VCaP (cell line): ENCODE measurements at regions not wholly inside any gene's neighbourhood (a gene's known extent, or its start where the extent isn't known, plus 50 kb on each side); places are given as distances from the start of the nearest gene placed in this dataset.

ENCODE experiments used
- H3K27ac ChIP-seq: fragments of 450-650 bp; 2 replicates; pipeline ENCODE4 v1.5.1; 2017
- CTCF ChIP-seq: fragments of 450-650 bp; conservative IDR thresholded peaks from 2 replicates; pipeline ENCODE4 v1.5.1; 2017; ENCODE audit warnings: mild to moderate bottlenecking, moderate library complexity

DNA sequence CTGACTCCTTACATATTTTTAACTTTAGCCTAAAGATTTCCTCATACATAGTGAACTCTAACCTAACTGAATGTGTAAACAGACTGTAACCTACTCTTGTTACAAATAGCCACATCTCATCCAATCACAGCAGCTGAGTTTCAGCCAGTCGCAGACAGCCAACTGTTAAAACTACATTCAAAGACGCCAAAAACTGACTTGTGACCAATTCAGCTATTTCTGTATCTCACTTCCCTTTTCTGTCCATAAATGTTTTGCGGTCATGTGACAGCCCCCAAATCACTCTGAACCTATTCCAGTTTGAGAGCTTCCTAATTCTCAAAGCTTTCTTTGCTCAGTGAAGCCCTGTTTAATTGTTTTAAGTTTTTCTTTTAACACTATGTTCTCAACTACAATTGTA, 2731.9 kb downstream of the ARAP2 start:
- TF ChIP-seq CTCF, result no peak
- no peak overlapping the region for H3K27ac ChIP-seq

DNA sequence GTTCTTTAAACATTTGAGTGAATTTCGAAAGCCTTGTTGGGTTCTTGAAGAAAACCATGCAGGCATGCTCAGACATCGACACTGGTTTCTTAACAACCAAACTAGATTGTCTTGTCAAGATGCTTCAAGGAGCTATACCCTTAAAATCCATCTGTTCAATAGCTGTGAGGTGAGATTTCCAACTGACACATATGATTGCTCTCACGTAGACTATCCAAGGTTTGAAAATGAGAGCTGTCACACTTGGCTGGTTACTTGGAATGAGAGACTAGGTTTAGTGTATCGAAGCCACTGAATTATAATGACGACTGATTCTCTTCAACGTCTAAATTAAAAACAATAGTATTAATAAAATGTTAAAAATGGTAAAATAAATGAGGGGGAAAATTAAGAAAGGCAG, 2725.5 kb downstream of the ARAP2 start:
- no peak for TF ChIP-seq CTCF
- H3K27ac ChIP-seq, result no peak overlapping the region

GRCh38 chr4:33532821-33533220, 2711.5 kb downstream of the ARAP2 start:
- no peak for TF ChIP-seq CTCF
- no peak overlapping the region for H3K27ac ChIP-seq

- H3K27ac ChIP-seq, result no peak overlapping the region
- no peak for TF ChIP-seq CTCF
Measured at GRCh38 chr4:33536898-33537297, 2707.4 kb downstream of the ARAP2 start.

DNA sequence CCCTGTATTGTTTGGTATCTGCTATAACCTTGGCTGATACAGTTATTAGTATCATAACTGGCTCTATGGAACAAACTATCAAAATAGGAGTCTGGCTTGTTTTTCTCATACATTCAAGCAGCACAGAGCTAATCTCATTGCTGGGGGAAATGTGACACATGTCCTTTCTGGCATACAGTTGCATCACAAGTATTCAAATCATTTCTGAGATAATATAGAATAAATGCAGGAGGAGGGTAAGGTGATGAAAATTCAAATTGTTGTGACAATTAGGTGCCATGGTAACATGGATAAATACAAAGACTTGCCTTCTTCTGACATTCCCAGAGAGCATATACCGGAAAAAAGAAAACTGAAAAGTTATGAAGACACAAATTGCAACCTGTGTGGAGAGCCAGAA, 2706.8 kb downstream of the ARAP2 start:
- no peak overlapping the region for H3K27ac ChIP-seq
- no peak for TF ChIP-seq CTCF

DNA sequence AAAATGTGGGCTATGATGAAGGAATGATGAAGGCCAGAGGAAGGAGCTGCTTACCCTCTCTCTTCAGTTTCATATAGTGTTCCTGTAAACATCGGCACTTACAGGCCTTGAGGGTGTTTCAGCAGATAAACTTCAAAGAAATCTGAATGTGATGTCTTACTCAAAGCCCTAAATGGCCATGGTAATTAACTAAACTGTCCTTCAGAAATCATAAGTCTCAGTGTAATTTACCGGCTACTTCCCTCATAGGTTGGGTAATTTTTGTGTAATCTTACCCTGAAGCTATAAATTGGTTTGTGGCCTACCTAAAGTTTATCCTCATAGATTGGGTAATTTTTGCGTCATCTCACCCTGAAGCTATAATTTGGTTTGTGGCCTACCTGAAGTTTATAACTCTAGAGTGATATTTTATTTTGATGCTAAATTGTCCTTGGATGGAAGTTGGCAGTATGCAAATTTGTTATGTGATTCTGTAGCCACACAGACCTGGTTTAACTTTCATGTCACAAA, 2700.3 kb downstream of the ARAP2 start:
- no peak overlapping the region for H3K27ac ChIP-seq
- TF ChIP-seq CTCF, result no peak

- no peak overlapping the region for H3K27ac ChIP-seq
- TF ChIP-seq CTCF, result no peak
Measured at GRCh38 chr4:33551244-33551643, 2693.1 kb downstream of the ARAP2 start.

GRCh38 chr4:33561259-33561658, 2683.1 kb downstream of the ARAP2 start:
- no peak overlapping the region for H3K27ac ChIP-seq
- TF ChIP-seq CTCF, result no peak
